ENCODE measurements at regions not wholly inside any gene's neighbourhood (a gene's known extent, or its start where the extent isn't known, plus 50 kb on each side); places are given as distances from the start of the nearest gene placed in this dataset.
"Not testable (repeated sequence)": the region's sequence is repeated elsewhere in the genome, so short reads cannot be mapped to it uniquely, and the experiment has no call there.

DNA sequence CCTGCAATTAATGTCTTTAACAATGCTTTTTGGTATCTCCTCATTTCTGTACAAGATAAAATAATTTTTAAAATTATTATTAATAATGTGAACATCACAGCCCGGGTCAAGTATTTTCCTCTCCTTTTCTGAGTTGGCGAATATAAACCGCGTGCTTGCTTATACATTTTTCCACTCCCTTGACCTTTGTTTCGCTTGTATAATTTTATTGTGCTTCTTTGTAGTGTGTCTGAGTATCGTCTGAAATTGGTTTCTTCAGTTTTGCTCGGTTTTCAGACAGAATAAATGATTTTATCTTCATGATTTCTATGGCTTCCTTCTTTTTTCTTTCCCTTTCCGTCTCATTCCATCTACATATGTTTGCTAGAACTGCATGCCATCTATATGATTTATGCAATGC, 448.5 kb downstream of the MAT2B start (continued):
- TF ChIP-seq, protein P1, sequence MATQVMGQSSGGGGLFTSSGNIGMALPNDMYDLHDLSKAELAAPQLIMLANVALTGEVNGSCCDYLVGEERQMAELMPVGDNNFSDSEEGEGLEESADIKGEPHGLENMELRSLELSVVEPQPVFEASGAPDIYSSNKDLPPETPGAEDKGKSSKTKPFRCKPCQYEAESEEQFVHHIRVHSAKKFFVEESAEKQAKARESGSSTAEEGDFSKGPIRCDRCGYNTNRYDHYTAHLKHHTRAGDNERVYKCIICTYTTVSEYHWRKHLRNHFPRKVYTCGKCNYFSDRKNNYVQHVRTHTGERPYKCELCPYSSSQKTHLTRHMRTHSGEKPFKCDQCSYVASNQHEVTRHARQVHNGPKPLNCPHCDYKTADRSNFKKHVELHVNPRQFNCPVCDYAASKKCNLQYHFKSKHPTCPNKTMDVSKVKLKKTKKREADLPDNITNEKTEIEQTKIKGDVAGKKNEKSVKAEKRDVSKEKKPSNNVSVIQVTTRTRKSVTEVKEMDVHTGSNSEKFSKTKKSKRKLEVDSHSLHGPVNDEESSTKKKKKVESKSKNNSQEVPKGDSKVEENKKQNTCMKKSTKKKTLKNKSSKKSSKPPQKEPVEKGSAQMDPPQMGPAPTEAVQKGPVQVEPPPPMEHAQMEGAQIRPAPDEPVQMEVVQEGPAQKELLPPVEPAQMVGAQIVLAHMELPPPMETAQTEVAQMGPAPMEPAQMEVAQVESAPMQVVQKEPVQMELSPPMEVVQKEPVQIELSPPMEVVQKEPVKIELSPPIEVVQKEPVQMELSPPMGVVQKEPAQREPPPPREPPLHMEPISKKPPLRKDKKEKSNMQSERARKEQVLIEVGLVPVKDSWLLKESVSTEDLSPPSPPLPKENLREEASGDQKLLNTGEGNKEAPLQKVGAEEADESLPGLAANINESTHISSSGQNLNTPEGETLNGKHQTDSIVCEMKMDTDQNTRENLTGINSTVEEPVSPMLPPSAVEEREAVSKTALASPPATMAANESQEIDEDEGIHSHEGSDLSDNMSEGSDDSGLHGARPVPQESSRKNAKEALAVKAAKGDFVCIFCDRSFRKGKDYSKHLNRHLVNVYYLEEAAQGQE (IDR thresholded peaks at IDR 0.05; ENCODE audit: low read depth, low read length), result no peak
- TF ChIP-seq GABPA (IDR thresholded peaks at IDR 0.05; ENCODE audit: low read depth) (no peak), WRNIP1 (IDR thresholded peaks at IDR 0.05; ENCODE audit: borderline replicate concordance, low read depth, low read length) (no peak), POLR2A (IDR thresholded peaks at IDR 0.05; ENCODE audit: low read depth, low read length) (no peak), ZSCAN29 (IDR thresholded peaks at IDR 0.05) (no peak), STAT3 (IDR thresholded peaks at IDR 0.05; ENCODE audit: low read depth, low read length) (no peak)
- TF ChIP-seq, protein P2, sequence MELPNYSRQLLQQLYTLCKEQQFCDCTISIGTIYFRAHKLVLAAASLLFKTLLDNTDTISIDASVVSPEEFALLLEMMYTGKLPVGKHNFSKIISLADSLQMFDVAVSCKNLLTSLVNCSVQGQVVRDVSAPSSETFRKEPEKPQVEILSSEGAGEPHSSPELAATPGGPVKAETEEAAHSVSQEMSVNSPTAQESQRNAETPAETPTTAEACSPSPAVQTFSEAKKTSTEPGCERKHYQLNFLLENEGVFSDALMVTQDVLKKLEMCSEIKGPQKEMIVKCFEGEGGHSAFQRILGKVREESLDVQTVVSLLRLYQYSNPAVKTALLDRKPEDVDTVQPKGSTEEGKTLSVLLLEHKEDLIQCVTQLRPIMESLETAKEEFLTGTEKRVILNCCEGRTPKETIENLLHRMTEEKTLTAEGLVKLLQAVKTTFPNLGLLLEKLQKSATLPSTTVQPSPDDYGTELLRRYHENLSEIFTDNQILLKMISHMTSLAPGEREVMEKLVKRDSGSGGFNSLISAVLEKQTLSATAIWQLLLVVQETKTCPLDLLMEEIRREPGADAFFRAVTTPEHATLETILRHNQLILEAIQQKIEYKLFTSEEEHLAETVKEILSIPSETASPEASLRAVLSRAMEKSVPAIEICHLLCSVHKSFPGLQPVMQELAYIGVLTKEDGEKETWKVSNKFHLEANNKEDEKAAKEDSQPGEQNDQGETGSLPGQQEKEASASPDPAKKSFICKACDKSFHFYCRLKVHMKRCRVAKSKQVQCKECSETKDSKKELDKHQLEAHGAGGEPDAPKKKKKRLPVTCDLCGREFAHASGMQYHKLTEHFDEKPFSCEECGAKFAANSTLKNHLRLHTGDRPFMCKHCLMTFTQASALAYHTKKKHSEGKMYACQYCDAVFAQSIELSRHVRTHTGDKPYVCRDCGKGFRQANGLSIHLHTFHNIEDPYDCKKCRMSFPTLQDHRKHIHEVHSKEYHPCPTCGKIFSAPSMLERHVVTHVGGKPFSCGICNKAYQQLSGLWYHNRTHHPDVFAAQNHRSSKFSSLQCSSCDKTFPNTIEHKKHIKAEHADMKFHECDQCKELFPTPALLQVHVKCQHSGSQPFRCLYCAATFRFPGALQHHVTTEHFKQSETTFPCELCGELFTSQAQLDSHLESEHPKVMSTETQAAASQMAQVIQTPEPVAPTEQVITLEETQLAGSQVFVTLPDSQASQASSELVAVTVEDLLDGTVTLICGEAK (IDR thresholded peaks at IDR 0.05; ENCODE audit: borderline replicate concordance), result no peak

DNA sequence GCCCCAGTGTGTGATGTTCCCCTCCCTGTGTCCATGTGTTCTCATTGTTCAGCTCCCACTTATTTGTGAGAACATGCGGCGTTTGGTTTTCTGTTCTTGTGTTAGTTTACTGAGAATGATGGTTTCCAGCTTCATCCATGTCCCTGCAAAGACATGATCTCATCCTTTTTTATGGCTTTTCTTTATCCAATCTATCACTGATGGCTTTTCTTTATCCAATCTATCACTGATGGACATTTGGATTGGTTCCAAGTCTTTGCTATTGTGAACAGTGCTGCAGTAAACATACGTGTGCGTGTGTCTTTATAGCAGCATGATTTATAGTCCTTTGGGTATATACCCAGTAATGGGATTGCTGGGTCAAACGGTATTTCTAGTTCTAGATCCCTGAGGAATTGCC, 455.8 kb downstream of the MAT2B start:
- in situ Hi-C loops (cut with MboI); H3K36me3 ChIP-seq (ENCODE audit: control insufficient read depth in 2 of 2, insufficient read depth in 2 of 2, low read length in 1 of 2); H3K4me3 ChIP-seq; intact Hi-C loops (cut with micrococcal nuclease; ENCODE audit: unreplicated experiment); POLR2A ChIA-PET; H3K27me3 ChIP-seq (replicated peaks in 1 of 2; ENCODE audit: control insufficient read depth in 2 of 2, insufficient read depth in 2 of 2, low read length in 1 of 2); H3K79me2 ChIP-seq (ENCODE audit: control insufficient read depth, insufficient read depth, low read length); FAIRE-seq; DNase-seq (ENCODE audit: low read depth, low spot score); H3K9ac ChIP-seq (ENCODE audit: control insufficient read depth, insufficient read depth, low read length); H2AFZ ChIP-seq (ENCODE audit: control insufficient read depth, low read depth, low read length); H3K27ac ChIP-seq (ENCODE audit: control insufficient read depth, insufficient read depth); H3K4me1 ChIP-seq (ENCODE audit: control insufficient read depth, insufficient read depth, low read length); BruUV-seq (replicated peaks); H4K20me1 ChIP-seq (ENCODE audit: control insufficient read depth, insufficient read depth); SMC1A ChIA-PET (ENCODE audit: uncharacterized antibody, unreplicated experiment); H3K4me2 ChIP-seq (ENCODE audit: control insufficient read depth, insufficient read depth); H3K9me3 ChIP-seq (replicated peaks; ENCODE audit: control insufficient read depth, insufficient read depth, low read length); ATAC-seq; CTCF ChIA-PET: not testable (repeated sequence)
- RAD21 ChIA-PET (ENCODE audit: unreplicated experiment), result interaction anchor here (0.6 kb wide), 1 partner anchor 1023 kb away, joined by 5 read pairs; no protein-coding TSS in a partner anchor
- WGBS (ENCODE audit: insufficient coverage, insufficient replicate concordance, low lambda C conversion rate, missing lambda C conversion rate), result 73% methylated on average over 5 of the region's 5 CpGs

All from GM12878 (cell line).